HepG2 (cell line): ENCODE measurements at regions not wholly inside any gene's neighbourhood (a gene's known extent, or its start where the extent isn't known, plus 50 kb on each side); places are given as distances from the start of the nearest gene placed in this dataset.

Source experiments
- ATAC-seq: fragments of 200-7000 bp; cut with Tn5 transposase; 3 replicates; pipeline ENCODE4 v1.9.1; 2020; ENCODE audit warnings: mild to moderate bottlenecking, moderate library complexity
- BruUV-seq: library from RNA; stranded (reverse); fragments of 400-500 nt; replicated peaks from 2 replicates; lab custom pipeline; 2021; lab: Mats Ljungman, UMichigan
- CTCF ChIA-PET: fragments of 300-600 bp; formaldehyde crosslinking; extraction: SDS; loops from one replicate; lab custom pipeline; 2021; ENCODE audit warnings: low total read pairs, inconsistent platforms, low intra/inter-chr PET ratio; lab: Yijun Ruan, JAX
- POLR2A ChIA-PET: fragments of 350-600 bp; sonication (Branson Sonifier 250); formaldehyde crosslinking; loops from one replicate; lab custom pipeline; 2020; ENCODE audit warnings: antibody characterized with exemption, inconsistent platforms; lab: Yijun Ruan, JAX
- DNase-seq: peaks from one replicate; pipeline ENCODE4 v3.0.0-alpha.2; 2015; ENCODE audit warnings: low spot score
- FAIRE-seq: peaks from 3 replicates; lab custom pipeline; 2011; peaks lifted over from hg19 to GRCh38; lab: Jason Lieb, UNC
- H2AFZ ChIP-seq: one replicate; pipeline ENCODE4 v1.6.1; 2011; ENCODE audit warnings: low read length, inconsistent platforms
- H3K27ac ChIP-seq: fragments of 300-600 bp; 3 replicates; pipeline ENCODE4 v1.8.0; 2011; ENCODE audit warnings: mixed run types, mild to moderate bottlenecking, mixed read lengths, low read length, inconsistent platforms; ENCODE audit not compliant: insufficient read depth; ENCODE audit errors: extremely low read length
- H3K27me3 ChIP-seq, 2 experiments: fragments of 200-600 bp in 1 of 2; 2 replicates in 1 of 2; 3 replicates in 1 of 2; pipeline versions ENCODE4 v1.6.0 to v1.8.0; 2011; ENCODE audit warnings: low read length in 2 of 2, mild to moderate bottlenecking in 2 of 2, moderate library complexity in 2 of 2, inconsistent platforms in 1 of 2; ENCODE audit not compliant: insufficient read depth in 2 of 2, control insufficient read depth in 1 of 2
- H3K36me3 ChIP-seq, 2 experiments: fragments of 200-600 bp in 1 of 2; replicated peaks in 1 of 2; 2 replicates in 1 of 2; 3 replicates in 1 of 2; pipeline versions ENCODE4 v1.5.1 to v1.8.0; 2011; ENCODE audit warnings: low read length in 2 of 2, inconsistent platforms in 1 of 2; ENCODE audit not compliant: insufficient read depth in 2 of 2, control insufficient read depth in 1 of 2
- H3K4me1 ChIP-seq: 2 replicates; pipeline ENCODE4 v1.5.1; 2012; ENCODE audit warnings: low read length, inconsistent platforms; ENCODE audit not compliant: insufficient read depth
- H3K4me2 ChIP-seq: 2 replicates; pipeline ENCODE4 v1.6.0; 2011; ENCODE audit warnings: low read depth, low read length, inconsistent platforms
- H3K4me3 ChIP-seq, 3 experiments: fragments of 200-600 bp in 1 of 3; sonication (generic), shearing (Covaris generic) in 1 of 3; replicated peaks in 1 of 3; 2 replicates each; pipeline ENCODE4 v1.5.1; 2011 to 2016; ENCODE audit warnings: low read length in 3 of 3, inconsistent platforms in 2 of 3, low read depth in 2 of 3, mild to moderate bottlenecking in 2 of 3, control low read depth in 1 of 3, mixed read lengths in 1 of 3; ENCODE audit not compliant: insufficient read depth in 1 of 3
- H3K79me2 ChIP-seq: one replicate; pipeline ENCODE4 v1.6.1; 2011; ENCODE audit warnings: low read length, inconsistent platforms; ENCODE audit not compliant: insufficient read depth
- H3K9ac ChIP-seq: 2 replicates; pipeline ENCODE4 v1.6.0; 2011; ENCODE audit warnings: mild to moderate bottlenecking, low read depth, low read length, inconsistent platforms; ENCODE audit not compliant: insufficient read depth
- H3K9me3 ChIP-seq: 2 replicates; pipeline ENCODE4 v1.5.1; 2012; ENCODE audit warnings: mild to moderate bottlenecking, low read length
- H4K20me1 ChIP-seq: 2 replicates; pipeline ENCODE4 v1.6.0; 2011; ENCODE audit warnings: inconsistent platforms, mild to moderate bottlenecking, low read length, moderate library complexity; ENCODE audit not compliant: insufficient read depth
- FOXA1 ChIP-seq, 2 experiments: fragments of 450-650 bp in 1 of 2; sonication (generic) in 1 of 2; formaldehyde crosslinking in 1 of 2; IDR thresholded peaks; 2 replicates each; pipeline versions ENCODE4 v1.4.0 to v1.6.1; 2016 to 2020; ENCODE audit warnings: missing genetic modification reagents in 1 of 2
- NFE2L1 ChIP-seq: sonication (generic); formaldehyde crosslinking; IDR thresholded peaks from 2 replicates; pipeline ENCODE4 v1.4.0; 2020; ENCODE audit warnings: missing genetic modification reagents, mild to moderate bottlenecking, borderline replicate concordance
- RBM22 ChIP-seq: fragments of 200-400 bp; formaldehyde crosslinking; optimal IDR thresholded peaks from 2 replicates; pipeline ENCODE3; 2017; ENCODE audit warnings: mild to moderate bottlenecking, low read length, moderate library complexity
- SMAD9 ChIP-seq: sonication (generic); formaldehyde crosslinking; IDR thresholded peaks from 2 replicates; pipeline ENCODE4 v1.5.1; 2020; ENCODE audit warnings: mild to moderate bottlenecking, missing genetic modification reagents
- SOX13 ChIP-seq, 3 experiments: fragments of 450-650 bp in 1 of 3; sonication (generic) in 1 of 3; formaldehyde crosslinking in 1 of 3; IDR thresholded peaks in 2 of 3; conservative IDR thresholded peaks in 1 of 3; 2 replicates each; pipeline versions ENCODE4 v1.5.0 to v1.6.1; 2016 to 2020; ENCODE audit warnings: antibody characterized with exemption in 1 of 3, mild to moderate bottlenecking in 1 of 3, missing compliant biosample characterization in 1 of 3, missing genetic modification reagents in 1 of 3, moderate library complexity in 1 of 3
- YEATS4 ChIP-seq: sonication (generic); formaldehyde crosslinking; IDR thresholded peaks from 2 replicates; pipeline ENCODE4 v1.4.0; 2020; ENCODE audit warnings: missing genetic modification reagents, borderline replicate concordance
- ZBTB8A ChIP-seq: sonication (generic); formaldehyde crosslinking; IDR thresholded peaks from 2 replicates; pipeline ENCODE4 v1.4.0; 2020; ENCODE audit warnings: mild to moderate bottlenecking, low read depth, missing genetic modification reagents, borderline replicate concordance
- ZMYM4 ChIP-seq: sonication (generic); formaldehyde crosslinking; IDR thresholded peaks from 2 replicates; pipeline ENCODE4 v1.8.1; 2023; ENCODE audit warnings: mild to moderate bottlenecking, missing genetic modification reagents
- ZNF768 ChIP-seq: sonication (generic); formaldehyde crosslinking; IDR thresholded peaks from 2 replicates; pipeline ENCODE4 v1.4.0; 2020; ENCODE audit warnings: missing genetic modification reagents
- ZSCAN29 ChIP-seq: sonication (generic); formaldehyde crosslinking; conservative IDR thresholded peaks from 2 replicates; pipeline ENCODE4 v1.4.0; 2020; ENCODE audit warnings: mild to moderate bottlenecking, missing genetic modification reagents
- WGBS: methylation state at CpG from one replicate; pipeline ENCODE4 v1.1.6; 2017; ENCODE audit warnings: low lambda C conversion rate; 5-methylcytosine and 5-hydroxymethylcytosine counted together
- in situ Hi-C: cut with HindIII; loops from 2 replicates; pipeline ENCODE4 v1.10.0; 2017; ENCODE audit warnings: low pct_unique_long_range_greater_than_20kb; ENCODE audit not compliant: extremely low pct_ligation_motif_present
- intact Hi-C: fragments of 100-400 bp; cut with micrococcal nuclease; formaldehyde crosslinking; loops from one replicate; pipeline ENCODE4 v1.10.0; 2022; ENCODE audit not compliant: unreplicated experiment
- TF ChIP-seq, protein P1 (sequence below): sonication (generic); formaldehyde crosslinking; IDR thresholded peaks from 2 replicates; pipeline ENCODE4 v1.4.0; 2020; ENCODE audit warnings: missing genetic modification reagents
- TF ChIP-seq, protein P2 (sequence below): sonication (generic); formaldehyde crosslinking; IDR thresholded peaks from 2 replicates; pipeline ENCODE4 v1.4.0; 2020; ENCODE audit warnings: mild to moderate bottlenecking, missing genetic modification reagents
- TF ChIP-seq, protein P3 (sequence below): IDR thresholded peaks from 2 replicates; pipeline ENCODE4 v1.6.1; 2012; ENCODE audit warnings: low read depth, low read length, improper control_type of control experiment

DNA sequence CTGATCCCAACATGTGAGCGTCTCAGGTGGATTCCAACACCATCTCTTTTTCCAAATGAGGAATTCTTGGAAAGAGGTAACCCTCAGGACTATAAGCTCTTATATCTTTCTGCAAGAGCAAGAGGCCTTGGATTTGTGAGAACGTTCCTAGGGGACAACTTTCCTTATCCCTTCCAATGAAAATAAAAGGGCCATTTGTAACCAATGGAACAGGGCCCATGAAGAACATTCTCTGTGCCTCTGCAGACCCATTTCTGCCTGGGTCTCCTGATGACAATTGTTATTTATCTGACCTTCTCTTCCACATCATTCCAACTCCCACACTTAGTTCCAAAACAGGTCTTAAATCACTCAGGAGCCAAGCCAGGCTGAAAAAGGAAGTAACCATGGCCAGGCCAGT lies 202.6 kb downstream of the ZNF462 start:
- Histone ChIP-seq H4K20me1 (no peaks in the 10 kb centered on the region), H3K4me3 (no peak overlapping the region), H3K9ac (no peak overlapping the region), H3K4me2 (no peak overlapping the region), H3K27ac (no peak overlapping the region), H2AFZ (no peak overlapping the region), H3K36me3 (no peaks in the 10 kb centered on the region), H3K27me3 (no peaks in the 10 kb centered on the region), H3K9me3 (no peaks in the 10 kb centered on the region), H3K4me1 (peaks cover 9% of the 10 kb centered on the region; the same call in 1 of the 2 replicates), H3K79me2 (no peaks in the 10 kb centered on the region)
- BruUV-seq: no TSS peak
- no peak for FAIRE-seq
- no peak for TF ChIP-seq ZBTB8A
- no peak for TF ChIP-seq SMAD9 (CRISPR knock-in tag)
- no peak for TF ChIP-seq ZSCAN29 (CRISPR knock-in tag)
- TF ChIP-seq FOXA1 (IDR thresholded peaks at IDR 0.05): no peak
- TF ChIP-seq FOXA1 (CRISPR knock-in tag; IDR thresholded peaks at IDR 0.05): no peak
- TF ChIP-seq NFE2L1 (CRISPR knock-in tag): no peak
- TF ChIP-seq, protein P1, sequence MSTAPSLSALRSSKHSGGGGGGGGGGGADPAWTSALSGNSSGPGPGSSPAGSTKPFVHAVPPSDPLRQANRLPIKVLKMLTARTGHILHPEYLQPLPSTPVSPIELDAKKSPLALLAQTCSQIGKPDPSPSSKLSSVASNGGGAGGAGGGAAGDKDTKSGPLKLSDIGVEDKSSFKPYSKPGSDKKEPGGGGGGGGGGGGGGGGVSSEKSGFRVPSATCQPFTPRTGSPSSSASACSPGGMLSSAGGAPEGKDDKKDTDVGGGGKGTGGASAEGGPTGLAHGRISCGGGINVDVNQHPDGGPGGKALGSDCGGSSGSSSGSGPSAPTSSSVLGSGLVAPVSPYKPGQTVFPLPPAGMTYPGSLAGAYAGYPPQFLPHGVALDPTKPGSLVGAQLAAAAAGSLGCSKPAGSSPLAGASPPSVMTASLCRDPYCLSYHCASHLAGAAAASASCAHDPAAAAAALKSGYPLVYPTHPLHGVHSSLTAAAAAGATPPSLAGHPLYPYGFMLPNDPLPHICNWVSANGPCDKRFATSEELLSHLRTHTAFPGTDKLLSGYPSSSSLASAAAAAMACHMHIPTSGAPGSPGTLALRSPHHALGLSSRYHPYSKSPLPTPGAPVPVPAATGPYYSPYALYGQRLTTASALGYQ (CRISPR knock-in tag): no peak
- TF ChIP-seq RBM22: no peak
- TF ChIP-seq ZNF768 (CRISPR knock-in tag): no peak
- TF ChIP-seq, protein P2, sequence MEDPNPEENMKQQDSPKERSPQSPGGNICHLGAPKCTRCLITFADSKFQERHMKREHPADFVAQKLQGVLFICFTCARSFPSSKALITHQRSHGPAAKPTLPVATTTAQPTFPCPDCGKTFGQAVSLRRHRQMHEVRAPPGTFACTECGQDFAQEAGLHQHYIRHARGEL (CRISPR knock-in tag): no peak
- TF ChIP-seq YEATS4 (CRISPR knock-in tag): no peak
- TF ChIP-seq, protein P3, sequence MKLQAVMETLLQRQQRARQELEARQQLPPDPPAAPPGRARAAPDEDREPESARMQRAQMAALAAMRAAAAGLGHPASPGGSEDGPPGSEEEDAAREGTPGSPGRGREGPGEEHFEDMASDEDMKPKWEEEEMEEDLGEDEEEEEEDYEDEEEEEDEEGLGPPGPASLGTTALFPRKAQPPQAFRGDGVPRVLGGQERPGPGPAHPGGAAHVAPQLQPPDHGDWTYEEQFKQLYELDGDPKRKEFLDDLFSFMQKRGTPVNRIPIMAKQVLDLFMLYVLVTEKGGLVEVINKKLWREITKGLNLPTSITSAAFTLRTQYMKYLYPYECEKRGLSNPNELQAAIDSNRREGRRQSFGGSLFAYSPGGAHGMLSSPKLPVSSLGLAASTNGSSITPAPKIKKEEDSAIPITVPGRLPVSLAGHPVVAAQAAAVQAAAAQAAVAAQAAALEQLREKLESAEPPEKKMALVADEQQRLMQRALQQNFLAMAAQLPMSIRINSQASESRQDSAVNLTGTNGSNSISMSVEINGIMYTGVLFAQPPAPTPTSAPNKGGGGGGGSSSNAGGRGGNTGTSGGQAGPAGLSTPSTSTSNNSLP: no peak
- no peak for TF ChIP-seq SOX13 (IDR thresholded peaks at IDR 0.05)
- TF ChIP-seq SOX13 (CRISPR knock-in tag; conservative IDR thresholded peaks at IDR 0.05 in 1 of 2, IDR thresholded peaks at IDR 0.05 in 1 of 2): no peak
- no peak for TF ChIP-seq ZMYM4 (CRISPR knock-in tag)
- no peak for DNase-seq
- intact Hi-C loops (no loop called here), in situ Hi-C loops (no loop called here)
- WGBS: 0% methylated on average over 2 of the region's 2 CpGs
- ATAC-seq: no peak
- POLR2A ChIA-PET: no interaction called here
- CTCF ChIA-PET: no interaction called here
